CD4-positive, alpha-beta T cell treated with Interleukin-15 for 4 hours (primary cell): ENCODE measurements at regions not wholly inside any gene's neighbourhood (a gene's known extent, or its start where the extent isn't known, plus 50 kb on each side); places are given as distances from the start of the nearest gene placed in this dataset.

Source experiments
- DNase-seq: peaks from one replicate; pipeline ENCODE4 v3.0.0-alpha.2; 2020; ENCODE audit warnings: low spot score

GRCh38 chr1:91575909-91576519 is 75.4 kb downstream of the CDC7 start:
- DNase-seq, result no peak

DNA sequence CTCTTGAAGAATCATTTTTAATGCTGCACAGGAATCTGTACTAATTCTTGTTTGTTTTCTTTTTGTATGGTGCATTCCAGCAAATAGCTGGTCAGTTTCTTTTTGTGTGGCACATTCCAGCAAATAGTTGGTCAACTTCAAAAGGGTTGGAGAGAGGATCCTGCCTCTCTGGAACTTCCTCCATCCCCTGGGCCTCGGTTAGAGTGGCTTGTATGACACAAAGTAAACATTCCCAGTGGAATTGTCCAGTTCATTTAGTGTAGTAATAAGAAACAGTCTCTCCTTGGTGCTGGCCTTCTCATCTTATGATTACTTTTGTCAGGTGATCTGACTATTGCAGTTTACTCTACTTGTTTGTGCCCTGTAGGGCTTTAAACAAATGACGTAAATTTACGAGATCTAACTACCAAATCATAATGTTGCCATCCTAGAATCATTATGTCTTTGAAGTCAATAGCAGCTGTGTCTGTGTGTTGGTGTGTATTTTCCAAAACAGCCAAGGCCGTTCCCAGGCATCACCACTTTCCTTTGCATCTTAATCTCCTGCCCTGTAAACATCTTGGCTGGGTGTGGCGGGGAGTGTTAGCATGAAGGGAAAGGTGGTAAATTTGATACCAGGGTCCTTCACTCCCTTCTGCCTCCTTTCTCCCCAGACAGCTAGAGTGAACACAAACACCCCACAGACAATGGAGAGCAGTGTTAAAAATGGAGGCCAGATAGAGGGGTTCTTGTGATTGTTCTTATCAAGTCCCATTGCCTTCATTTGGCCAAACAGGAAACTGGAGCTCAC is 77.9 kb downstream of the CDC7 start:
- DNase-seq, result no peak

- no peak for DNase-seq
Observed at GRCh38 chr1:91579658-91580228, 79.1 kb downstream of the CDC7 start.

DNA sequence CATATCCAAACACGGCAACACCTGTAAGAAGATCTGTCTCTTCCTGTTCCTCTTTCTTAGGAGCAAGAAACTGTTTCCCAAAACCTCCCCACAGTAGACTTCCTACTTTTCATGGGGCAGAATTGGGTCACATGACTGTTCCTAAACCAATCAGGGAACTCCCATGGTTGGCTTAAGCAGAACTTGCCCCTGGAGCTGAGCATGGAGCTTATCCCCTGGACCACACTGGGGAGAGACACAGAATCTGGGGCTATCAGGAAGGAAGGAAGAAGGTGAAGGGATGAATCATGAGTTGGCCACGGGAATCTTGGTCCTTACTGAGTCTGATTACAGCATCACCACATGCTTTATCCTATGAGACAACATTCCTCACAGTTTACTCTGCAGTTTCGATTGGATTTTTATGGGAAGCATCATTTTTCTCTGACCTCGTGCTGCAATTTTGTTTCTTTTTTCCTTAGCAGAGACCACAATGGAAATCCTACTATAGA is 81.8 kb downstream of the CDC7 start:
- no peak for DNase-seq

DNA sequence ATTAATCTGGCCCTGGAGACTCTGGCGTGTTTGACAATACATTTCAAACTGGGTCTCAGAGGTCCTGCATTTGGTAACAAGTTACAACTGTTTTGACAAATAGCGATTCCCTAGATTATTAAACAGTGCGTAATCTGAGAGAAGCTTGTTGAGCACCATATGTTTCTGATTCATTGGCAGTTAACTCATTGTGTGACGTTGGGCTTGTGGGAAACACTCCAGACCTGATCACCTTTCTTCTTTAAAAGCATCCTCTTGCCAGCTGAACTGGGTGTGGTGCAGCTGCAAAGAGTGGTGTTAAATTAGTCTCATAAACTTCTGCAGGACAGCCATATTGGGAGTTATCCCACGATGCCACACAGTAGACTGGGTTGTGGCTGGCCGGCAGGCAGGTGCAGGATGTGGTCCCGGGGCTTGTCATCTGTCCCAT is 82.7 kb downstream of the CDC7 start:
- no peak for DNase-seq

GRCh38 chr1:91584309-91584708 is 83.7 kb downstream of the CDC7 start:
- DNase-seq, result no peak

- DNase-seq, result no peak
Observed at GRCh38 chr1:91584878-91585277, 84.2 kb downstream of the CDC7 start.

DNA sequence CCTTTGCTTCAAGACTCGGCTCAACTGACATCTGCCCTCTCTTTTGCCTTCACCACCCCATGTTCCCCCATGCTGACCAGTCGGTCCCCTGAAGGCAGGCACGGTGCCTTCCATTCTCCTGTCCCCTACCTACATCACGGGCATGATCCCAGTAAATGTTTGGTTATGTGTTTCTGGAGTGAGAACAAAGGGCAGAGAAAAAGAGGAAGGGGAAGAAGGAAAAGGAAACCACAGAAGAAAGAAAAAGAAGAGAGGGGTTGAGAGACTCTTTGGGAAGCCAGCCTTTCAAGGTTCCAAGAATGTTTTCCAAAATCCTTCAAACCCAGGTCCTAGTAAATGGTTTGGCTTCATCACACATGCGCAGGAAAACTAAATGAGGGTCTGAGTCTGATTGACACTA is 84.9 kb downstream of the CDC7 start:
- DNase-seq, result no peak

DNA sequence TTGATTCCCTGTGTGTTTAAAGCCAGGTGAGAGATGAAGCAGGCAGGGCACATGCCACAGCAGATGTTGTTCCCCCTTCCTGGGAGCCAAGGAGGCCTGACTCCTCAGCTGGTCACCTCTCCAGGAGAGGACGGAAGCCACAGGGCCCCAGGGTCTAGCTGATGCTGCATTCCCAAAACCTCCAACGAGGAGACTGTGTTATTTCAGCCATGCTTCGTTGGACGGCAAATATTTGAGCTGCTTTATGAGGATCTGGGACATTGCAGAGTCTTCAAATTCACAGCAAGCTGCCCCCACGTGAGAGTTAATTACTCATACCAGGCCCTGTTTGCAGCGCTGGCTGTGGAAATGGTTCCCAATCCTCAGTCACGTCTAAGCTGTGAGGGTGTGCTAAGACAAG is 85.3 kb downstream of the CDC7 start:
- DNase-seq, result no peak

DNA sequence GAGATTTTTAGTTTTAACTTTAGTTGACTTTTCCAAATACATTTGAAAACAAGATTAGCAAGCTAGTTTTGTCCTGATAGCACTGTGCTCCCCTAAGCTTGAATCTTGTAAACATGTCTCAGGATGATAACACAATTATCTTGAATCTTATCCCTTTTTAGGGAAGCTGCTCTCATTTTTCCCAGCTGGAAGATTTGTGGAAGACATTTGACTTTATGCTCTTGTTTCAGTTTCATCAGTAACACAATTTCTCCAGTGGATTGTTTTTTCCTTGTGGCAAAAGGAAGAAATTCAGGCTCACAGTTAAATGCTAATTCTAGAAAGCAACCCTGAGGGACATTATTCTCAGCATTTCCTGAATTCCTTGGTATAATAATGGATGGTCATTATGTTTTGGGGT is 88.8 kb downstream of the CDC7 start:
- DNase-seq, result no peak

- DNase-seq, result peak; percentile 2
Observed at GRCh38 chr1:91591175-91591974, 90.7 kb downstream of the CDC7 start.

DNA sequence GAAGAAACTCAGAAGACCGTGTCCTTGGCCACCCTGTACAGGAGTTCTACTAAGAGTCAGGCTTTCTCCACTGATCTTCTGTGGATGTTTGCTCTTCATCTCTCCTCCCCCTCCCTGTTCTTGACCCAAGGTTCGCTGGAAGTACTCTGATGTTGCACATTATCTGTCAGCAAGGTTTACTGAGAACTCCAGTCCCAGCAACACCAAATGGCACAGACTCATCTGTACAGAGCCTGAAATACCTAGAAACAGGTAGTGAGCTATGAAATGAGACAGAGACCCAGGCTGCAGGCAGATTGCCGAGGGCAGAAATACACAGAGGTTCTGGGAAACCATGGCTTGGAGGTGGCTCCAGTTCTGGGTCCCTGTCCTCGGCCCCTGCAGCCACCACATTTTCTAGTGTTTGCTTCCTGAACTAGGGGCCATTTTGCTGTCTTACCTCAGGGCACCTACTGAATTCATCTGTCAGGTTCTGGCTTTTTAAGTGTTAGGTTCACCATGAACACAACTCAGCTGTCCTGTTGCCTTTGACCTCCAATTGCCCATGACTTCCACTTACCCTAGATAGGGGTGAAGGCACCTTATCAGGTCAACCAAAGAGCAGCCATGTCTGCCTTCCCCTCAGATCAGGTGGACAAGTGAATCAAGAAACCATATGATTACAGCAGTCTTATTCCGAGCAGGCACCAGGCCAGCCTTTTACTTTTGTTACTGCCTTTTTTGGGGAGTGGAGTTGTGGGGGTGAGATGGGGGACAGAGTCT is 92.2 kb downstream of the CDC7 start:
- DNase-seq, result no peak

GRCh38 chr1:91594383-91595055 is 93.9 kb downstream of the CDC7 start:
- no peak for DNase-seq

DNA sequence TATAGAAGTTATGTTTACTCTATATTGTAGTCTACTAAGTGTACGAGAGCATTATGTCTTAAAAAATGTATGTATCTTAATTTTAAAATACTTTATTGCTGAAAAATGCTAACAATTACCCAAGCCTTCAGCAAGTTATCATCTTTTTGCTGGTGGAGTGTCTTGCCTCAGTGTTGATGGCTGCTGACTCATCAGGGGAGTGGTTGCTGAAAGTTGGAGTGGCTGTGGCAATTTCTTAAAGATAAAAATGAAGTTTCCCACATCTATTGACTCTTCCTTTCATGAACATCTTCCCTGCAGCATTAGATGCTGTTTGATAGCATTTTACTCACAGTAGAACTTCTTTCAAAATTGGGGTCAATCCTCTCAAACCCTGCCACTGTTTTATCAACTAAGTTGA is 95.8 kb downstream of the CDC7 start:
- DNase-seq, result peak; percentile 4

GRCh38 chr1:91597215-91597614 is 96.6 kb downstream of the CDC7 start:
- DNase-seq, result no peak

DNA sequence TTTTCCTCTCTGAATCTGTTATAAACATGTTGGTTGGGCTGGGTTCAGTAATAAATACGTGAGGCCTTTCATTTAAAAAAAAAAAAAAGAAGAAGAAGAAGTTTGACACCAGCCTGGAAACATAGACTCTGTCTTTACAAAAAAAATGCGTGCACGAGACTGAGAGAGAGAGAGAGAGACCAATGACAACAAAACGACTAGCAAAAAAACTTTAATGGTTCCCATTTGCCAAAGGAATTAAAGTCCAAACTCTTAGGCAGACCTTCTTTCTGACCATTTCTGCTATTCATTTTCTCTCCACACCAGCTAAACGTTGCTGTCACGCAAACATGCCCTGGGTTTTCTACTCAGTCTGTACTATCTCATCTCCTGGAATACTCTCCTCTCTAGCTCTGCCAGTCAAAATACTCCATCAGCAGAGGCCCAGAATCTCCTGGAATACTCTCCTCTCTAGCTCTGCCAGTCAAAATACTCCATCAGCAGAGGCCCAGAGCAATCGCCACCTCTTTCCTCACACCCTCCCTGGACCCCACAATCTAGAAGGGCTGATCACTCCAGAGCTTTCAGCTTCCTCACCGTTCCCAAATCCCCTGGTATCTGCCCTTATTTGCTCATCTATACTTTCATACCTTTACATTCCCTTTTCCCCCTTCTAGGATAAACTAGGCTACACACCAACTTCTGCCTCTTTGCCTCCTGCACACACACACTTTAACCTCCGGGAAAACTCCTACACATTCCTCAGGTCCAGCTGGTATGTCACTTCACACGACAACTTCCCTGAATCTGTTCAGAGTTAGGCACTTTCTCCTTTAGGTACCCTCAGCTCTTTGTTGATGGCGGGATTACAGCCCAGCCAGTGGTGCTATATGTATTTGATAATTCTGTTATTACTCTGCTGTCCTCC is 100.0 kb downstream of the CDC7 start:
- DNase-seq, result no peak

DNA sequence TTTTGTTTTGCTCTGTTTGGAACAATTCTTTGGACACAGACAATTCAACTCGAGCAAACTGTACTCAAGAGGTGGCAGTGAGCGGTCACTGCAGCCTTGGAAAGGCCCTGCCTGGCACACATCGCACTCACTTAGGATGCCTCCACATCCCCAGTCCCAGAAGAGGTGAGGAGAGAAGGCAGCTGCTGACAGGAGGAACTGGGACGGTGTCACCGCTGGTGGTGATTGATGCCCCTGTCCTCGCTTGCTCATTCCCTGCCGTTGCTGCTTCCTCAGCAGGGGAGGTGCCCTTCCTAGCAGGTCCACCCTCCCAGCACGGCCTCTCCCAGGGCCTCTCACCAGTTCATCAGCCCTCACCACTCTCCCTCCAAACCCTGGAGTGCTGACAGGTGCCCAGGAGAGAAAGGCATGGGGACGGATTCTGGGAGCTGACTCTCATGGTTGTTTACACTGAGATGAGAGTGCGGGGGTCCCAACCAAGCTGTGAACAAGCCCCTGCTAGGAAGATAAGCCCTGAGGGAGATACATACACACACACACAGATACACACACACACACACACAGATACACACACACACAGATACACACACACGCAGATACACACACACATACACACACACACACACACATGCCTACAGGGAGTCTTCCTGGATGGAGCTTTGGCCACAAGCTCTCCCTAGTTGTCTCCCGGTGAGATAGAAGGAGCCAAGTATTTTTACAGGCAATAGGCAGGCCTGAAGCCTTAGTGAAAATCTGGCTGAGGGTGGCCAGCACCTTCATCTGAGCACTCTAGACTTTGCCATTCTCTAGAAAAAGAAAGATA is 101.1 kb downstream of the CDC7 start:
- DNase-seq, result no peak

GRCh38 chr1:91603409-91603808 is 102.8 kb downstream of the CDC7 start:
- no peak for DNase-seq

- no peak for DNase-seq
Observed at GRCh38 chr1:91604632-91605031, 104.0 kb downstream of the CDC7 start.
